ENCODE measurements at regions not wholly inside any gene's neighbourhood (a gene's known extent, or its start where the extent isn't known, plus 50 kb on each side); places are given as distances from the start of the nearest gene placed in this dataset.

- H3K36me3 ChIP-seq (ENCODE audit: insufficient read depth, low read length), result no peaks in the 10 kb centered on the region
- H4K20me1 ChIP-seq (ENCODE audit: insufficient read depth, low read length), result no peaks in the 10 kb centered on the region
- H3K4me3 ChIP-seq (ENCODE audit: low read depth, low read length, poor library complexity, severe bottlenecking), result no peak overlapping the region
- H3K27me3 ChIP-seq (ENCODE audit: insufficient read depth, low read length), result no peaks in the 10 kb centered on the region
- H3K4me1 ChIP-seq (ENCODE audit: insufficient read depth, low read length, severe bottlenecking), result no peaks in the 10 kb centered on the region
- H3K4me2 ChIP-seq (ENCODE audit: low read length), result no peak overlapping the region
- H3K9me3 ChIP-seq (ENCODE audit: low read length), result no peaks in the 10 kb centered on the region
- H2AFZ ChIP-seq (ENCODE audit: low read length), result no peak overlapping the region
- H3K9me2 ChIP-seq (ENCODE audit: low read depth, low read length), result no peaks in the 10 kb centered on the region
- H3K79me2 ChIP-seq (ENCODE audit: insufficient read depth, low read length), result no peaks in the 10 kb centered on the region
- no peaks in the 10 kb centered on the region for H3F3A ChIP-seq (ENCODE audit: insufficient read depth, low read length)
- no peak for TF ChIP-seq CTCF (IDR thresholded peaks at IDR 0.05; ENCODE audit: low read length)
- no peak for TF ChIP-seq EZH2 (IDR thresholded peaks at IDR 0.05; ENCODE audit: borderline replicate concordance, low read length)
- no peak overlapping the region for H3K9ac ChIP-seq (ENCODE audit: low read length)
- H3K27ac ChIP-seq (ENCODE audit: low read depth, low read length, poor library complexity, severe bottlenecking), result no peak overlapping the region
These were observed 68.8 kb downstream of the PRL start for GRCh38 chr6:22227824-22228610.

- Histone ChIP-seq H3K9ac (ENCODE audit: low read length) (no peak overlapping the region), H3K9me2 (ENCODE audit: low read depth, low read length) (no peaks in the 10 kb centered on the region), H3F3A (ENCODE audit: insufficient read depth, low read length) (no peaks in the 10 kb centered on the region), H3K9me3 (ENCODE audit: low read length) (no peaks in the 10 kb centered on the region), H3K27me3 (ENCODE audit: insufficient read depth, low read length) (no peaks in the 10 kb centered on the region), H3K4me2 (ENCODE audit: low read length) (no peak overlapping the region), H3K36me3 (ENCODE audit: insufficient read depth, low read length) (no peaks in the 10 kb centered on the region), H2AFZ (ENCODE audit: low read length) (no peak overlapping the region), H4K20me1 (ENCODE audit: insufficient read depth, low read length) (no peaks in the 10 kb centered on the region), H3K79me2 (ENCODE audit: insufficient read depth, low read length) (no peaks in the 10 kb centered on the region), H3K27ac (ENCODE audit: low read depth, low read length, poor library complexity, severe bottlenecking) (no peak overlapping the region), H3K4me1 (ENCODE audit: insufficient read depth, low read length, severe bottlenecking) (no peaks in the 10 kb centered on the region), H3K4me3 (ENCODE audit: low read depth, low read length, poor library complexity, severe bottlenecking) (no peak overlapping the region)
- TF ChIP-seq EZH2 (IDR thresholded peaks at IDR 0.05; ENCODE audit: borderline replicate concordance, low read length), result no peak
- no peak for TF ChIP-seq CTCF (IDR thresholded peaks at IDR 0.05; ENCODE audit: low read length)
These were observed 65.8 kb downstream of the PRL start for GRCh38 chr6:22231050-22231449.

- Histone ChIP-seq H2AFZ (ENCODE audit: low read length) (no peak overlapping the region), H3K9ac (ENCODE audit: low read length) (no peak overlapping the region), H3K36me3 (ENCODE audit: insufficient read depth, low read length) (no peaks in the 10 kb centered on the region), H3K4me1 (ENCODE audit: insufficient read depth, low read length, severe bottlenecking) (no peaks in the 10 kb centered on the region), H3K27ac (ENCODE audit: low read depth, low read length, poor library complexity, severe bottlenecking) (no peak overlapping the region), H3K79me2 (ENCODE audit: insufficient read depth, low read length) (no peaks in the 10 kb centered on the region), H3K9me2 (ENCODE audit: low read depth, low read length) (no peaks in the 10 kb centered on the region), H3K4me3 (ENCODE audit: low read depth, low read length, poor library complexity, severe bottlenecking) (no peak overlapping the region), H4K20me1 (ENCODE audit: insufficient read depth, low read length) (no peaks in the 10 kb centered on the region), H3K4me2 (ENCODE audit: low read length) (no peak overlapping the region), H3K9me3 (ENCODE audit: low read length) (no peaks in the 10 kb centered on the region), H3K27me3 (ENCODE audit: insufficient read depth, low read length) (no peaks in the 10 kb centered on the region), H3F3A (ENCODE audit: insufficient read depth, low read length) (no peaks in the 10 kb centered on the region)
- no peak for TF ChIP-seq CTCF (IDR thresholded peaks at IDR 0.05; ENCODE audit: low read length)
- no peak for TF ChIP-seq EZH2 (IDR thresholded peaks at IDR 0.05; ENCODE audit: borderline replicate concordance, low read length)
These were observed 65.2 kb downstream of the PRL start for GRCh38 chr6:22231616-22232015.

Measured in OCI-LY1 (cell line).